T-helper 2 cell treated with Interferon-gamma antibody and Interleukin-4, amounts not matched to agents 5 μg/mL and 100 μg/mL, for 36 hours (primary cell): ENCODE measurements at regions not wholly inside any gene's neighbourhood (a gene's known extent, or its start where the extent isn't known, plus 50 kb on each side); places are given as distances from the start of the nearest gene placed in this dataset.

Experiments used
- DNase-seq: peaks from one replicate; pipeline ENCODE4 v3.0.0; 2021; ENCODE audit warnings: low spot score
- H3K27ac Mint-ChIP-seq: one replicate; pipeline ENCODE4 v1.8.0; 2021; ENCODE audit warnings: mild to moderate bottlenecking, mixed read lengths
- H3K27me3 Mint-ChIP-seq: one replicate; pipeline ENCODE4 v1.8.0; 2021; ENCODE audit warnings: low read depth, mixed read lengths
- H3K36me3 Mint-ChIP-seq: one replicate; pipeline ENCODE4 v1.8.0; 2021; ENCODE audit warnings: low read depth, mixed read lengths
- H3K4me1 Mint-ChIP-seq: one replicate; pipeline ENCODE4 v1.8.0; 2021; ENCODE audit warnings: low read depth, mixed read lengths
- H3K4me3 Mint-ChIP-seq: one replicate; pipeline ENCODE4 v1.8.0; 2022; ENCODE audit warnings: mild to moderate bottlenecking, moderate library complexity, mixed read lengths
- H3K9me3 Mint-ChIP-seq: one replicate; pipeline ENCODE4 v1.8.0; 2021; ENCODE audit warnings: mixed read lengths

- no peaks in the 10 kb centered on the region for H3K27me3 Mint-ChIP-seq
- no peak overlapping the region for H3K4me3 Mint-ChIP-seq
- DNase-seq = no peak
- H3K4me1 Mint-ChIP-seq = no peaks in the 10 kb centered on the region
- H3K27ac Mint-ChIP-seq = no peak overlapping the region
- no peaks in the 10 kb centered on the region for H3K36me3 Mint-ChIP-seq
- no peaks in the 10 kb centered on the region for H3K9me3 Mint-ChIP-seq
Measured at GRCh38 chr2:71783815-71784214, 330.5 kb downstream of the DYSF start.

- DNase-seq = no peak
- no peaks in the 10 kb centered on the region for H3K36me3 Mint-ChIP-seq
Measured at GRCh38 chr2:71783215-71783614, 329.9 kb downstream of the DYSF start.

GRCh38 chr2:71782323-71782722, 329.0 kb downstream of the DYSF start:
- Mint-ChIP-seq H3K4me1 (no peaks in the 10 kb centered on the region), H3K4me3 (no peak overlapping the region), H3K27me3 (no peaks in the 10 kb centered on the region), H3K36me3 (no peaks in the 10 kb centered on the region), H3K9me3 (no peaks in the 10 kb centered on the region), H3K27ac (no peak overlapping the region)
- DNase-seq = no peak

More at GRCh38 chr2:71783215-71783614, 329.9 kb downstream of the DYSF start:
- Mint-ChIP-seq H3K27me3 (no peaks in the 10 kb centered on the region), H3K9me3 (no peaks in the 10 kb centered on the region), H3K4me1 (no peaks in the 10 kb centered on the region), H3K4me3 (no peak overlapping the region), H3K27ac (no peak overlapping the region)

GRCh38 chr2:71781695-71782228, 328.4 kb downstream of the DYSF start:
- Mint-ChIP-seq H3K4me3 (no peak overlapping the region), H3K4me1 (no peaks in the 10 kb centered on the region), H3K36me3 (no peaks in the 10 kb centered on the region), H3K27me3 (no peaks in the 10 kb centered on the region), H3K9me3 (no peaks in the 10 kb centered on the region), H3K27ac (no peak overlapping the region)
- DNase-seq = no peak

- H3K36me3 Mint-ChIP-seq = no peaks in the 10 kb centered on the region
Measured at GRCh38 chr2:71780162-71780561, 326.8 kb downstream of the DYSF start.

GRCh38 chr2:71779774-71780105, 326.4 kb downstream of the DYSF start:
- no peak overlapping the region for H3K27ac Mint-ChIP-seq
- no peaks in the 10 kb centered on the region for H3K27me3 Mint-ChIP-seq
- no peak overlapping the region for H3K4me3 Mint-ChIP-seq
- no peak for DNase-seq
- no peaks in the 10 kb centered on the region for H3K9me3 Mint-ChIP-seq
- H3K4me1 Mint-ChIP-seq = no peaks in the 10 kb centered on the region
- no peaks in the 10 kb centered on the region for H3K36me3 Mint-ChIP-seq

More at GRCh38 chr2:71780162-71780561, 326.8 kb downstream of the DYSF start:
- no peak overlapping the region for H3K4me3 Mint-ChIP-seq
- H3K4me1 Mint-ChIP-seq = no peaks in the 10 kb centered on the region
- no peak overlapping the region for H3K27ac Mint-ChIP-seq
- no peaks in the 10 kb centered on the region for H3K27me3 Mint-ChIP-seq
- DNase-seq = no peak
- no peaks in the 10 kb centered on the region for H3K9me3 Mint-ChIP-seq

- H3K27me3 Mint-ChIP-seq = no peaks in the 10 kb centered on the region
- H3K4me1 Mint-ChIP-seq = no peaks in the 10 kb centered on the region
- no peak overlapping the region for H3K27ac Mint-ChIP-seq
- H3K36me3 Mint-ChIP-seq = no peaks in the 10 kb centered on the region
- no peaks in the 10 kb centered on the region for H3K9me3 Mint-ChIP-seq
- H3K4me3 Mint-ChIP-seq = no peak overlapping the region
- no peak for DNase-seq
Measured at GRCh38 chr2:71778936-71779773, 325.8 kb downstream of the DYSF start.

- Mint-ChIP-seq H3K4me3 (no peak overlapping the region), H3K27me3 (no peaks in the 10 kb centered on the region), H3K27ac (no peak overlapping the region), H3K36me3 (no peaks in the 10 kb centered on the region), H3K4me1 (no peaks in the 10 kb centered on the region), H3K9me3 (no peaks in the 10 kb centered on the region)
- DNase-seq = no peak
Measured at GRCh38 chr2:71778514-71778913, 325.2 kb downstream of the DYSF start.

- no peaks in the 10 kb centered on the region for H3K27me3 Mint-ChIP-seq
- H3K4me1 Mint-ChIP-seq = no peaks in the 10 kb centered on the region
- no peak for DNase-seq
- H3K27ac Mint-ChIP-seq = no peak overlapping the region
- H3K36me3 Mint-ChIP-seq = no peaks in the 10 kb centered on the region
- no peak overlapping the region for H3K4me3 Mint-ChIP-seq
- no peaks in the 10 kb centered on the region for H3K9me3 Mint-ChIP-seq
Measured at GRCh38 chr2:71777946-71778345, 324.6 kb downstream of the DYSF start.

GRCh38 chr2:71776227-71776626, 322.9 kb downstream of the DYSF start:
- Mint-ChIP-seq H3K27ac (no peak overlapping the region), H3K4me1 (no peaks in the 10 kb centered on the region), H3K36me3 (no peaks in the 10 kb centered on the region), H3K9me3 (no peaks in the 10 kb centered on the region), H3K4me3 (no peak overlapping the region), H3K27me3 (no peaks in the 10 kb centered on the region)
- DNase-seq = no peak

GRCh38 chr2:71773218-71773617, 319.9 kb downstream of the DYSF start:
- Mint-ChIP-seq H3K4me1 (no peaks in the 10 kb centered on the region), H3K27me3 (no peaks in the 10 kb centered on the region), H3K4me3 (no peak overlapping the region), H3K9me3 (no peaks in the 10 kb centered on the region), H3K27ac (no peak overlapping the region), H3K36me3 (no peaks in the 10 kb centered on the region)
- DNase-seq = no peak

GRCh38 chr2:71772510-71773172, 319.3 kb downstream of the DYSF start:
- Mint-ChIP-seq H3K27me3 (no peaks in the 10 kb centered on the region), H3K4me1 (no peaks in the 10 kb centered on the region), H3K4me3 (no peak overlapping the region), H3K27ac (no peak overlapping the region), H3K36me3 (no peaks in the 10 kb centered on the region), H3K9me3 (no peaks in the 10 kb centered on the region)
- no peak for DNase-seq

- Mint-ChIP-seq H3K4me1 (no peaks in the 10 kb centered on the region), H3K27ac (no peak overlapping the region), H3K36me3 (no peaks in the 10 kb centered on the region), H3K4me3 (no peak overlapping the region), H3K9me3 (no peaks in the 10 kb centered on the region), H3K27me3 (no peaks in the 10 kb centered on the region)
- no peak for DNase-seq
Measured at GRCh38 chr2:71767663-71768062, 314.3 kb downstream of the DYSF start.

- no peaks in the 10 kb centered on the region for H3K9me3 Mint-ChIP-seq
- H3K4me1 Mint-ChIP-seq = no peaks in the 10 kb centered on the region
- H3K36me3 Mint-ChIP-seq = no peaks in the 10 kb centered on the region
- H3K27me3 Mint-ChIP-seq = peaks cover 2% of the 10 kb centered on the region
- H3K27ac Mint-ChIP-seq = no peak overlapping the region
- no peak for DNase-seq
- H3K4me3 Mint-ChIP-seq = no peak overlapping the region
Measured at GRCh38 chr2:71759060-71759459, 305.7 kb downstream of the DYSF start.
